GM10266 (cell line): ENCODE measurements at regions not wholly inside any gene's neighbourhood (a gene's known extent, or its start where the extent isn't known, plus 50 kb on each side); places are given as distances from the start of the nearest gene placed in this dataset.

Experiments
- DNase-seq: peaks from one replicate; pipeline ENCODE4 v3.0.0; 2012; ENCODE audit errors: extremely low spot score
- CTCF ChIP-seq: IDR thresholded peaks from 2 replicates; pipeline ENCODE4 v1.5.1; 2012; ENCODE audit warnings: mild to moderate bottlenecking, low read depth; ENCODE audit not compliant: control insufficient read depth, insufficient read depth; ENCODE audit errors: missing control alignments

DNA sequence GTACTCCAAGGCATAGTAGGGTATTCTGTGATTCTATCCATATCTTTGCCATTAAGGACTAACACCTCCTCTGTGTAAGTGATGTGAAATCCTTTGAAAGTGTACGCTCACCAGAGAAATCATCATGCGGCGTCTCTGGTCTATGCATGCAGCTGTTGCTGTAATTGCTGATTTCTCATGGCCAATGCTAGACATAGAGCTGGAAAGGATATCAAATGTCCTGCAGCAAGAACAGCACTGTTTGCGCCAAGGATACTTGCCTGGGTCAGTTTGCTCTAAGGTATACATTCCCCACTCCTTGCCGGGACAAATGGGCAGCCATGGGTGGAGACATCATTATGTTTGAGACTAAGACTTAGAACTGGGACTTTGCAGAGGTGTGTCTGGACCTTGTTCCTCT, 896.4 kb downstream of the BCL11B start:
- no peak for DNase-seq
- no peak for TF ChIP-seq CTCF

DNA sequence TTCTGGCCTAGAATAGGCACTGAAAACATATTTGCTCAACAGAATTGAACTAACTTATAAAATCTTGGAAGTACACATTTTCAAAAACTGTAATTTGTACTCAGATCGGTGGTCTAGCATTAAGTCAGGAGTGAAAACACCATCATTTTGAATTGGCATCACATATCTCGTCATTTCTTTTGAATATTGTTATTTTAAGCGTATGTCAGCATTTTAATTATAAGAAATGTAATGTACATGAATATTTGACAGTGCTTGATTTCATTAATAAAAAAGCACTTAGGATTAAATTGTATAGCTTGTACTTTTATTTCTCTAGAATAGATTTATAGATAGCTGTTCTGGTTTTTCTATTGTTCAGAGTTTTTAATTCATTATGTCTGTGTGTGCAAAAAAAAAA, 892.2 kb downstream of the BCL11B start:
- no peak for DNase-seq
- no peak for TF ChIP-seq CTCF

DNA sequence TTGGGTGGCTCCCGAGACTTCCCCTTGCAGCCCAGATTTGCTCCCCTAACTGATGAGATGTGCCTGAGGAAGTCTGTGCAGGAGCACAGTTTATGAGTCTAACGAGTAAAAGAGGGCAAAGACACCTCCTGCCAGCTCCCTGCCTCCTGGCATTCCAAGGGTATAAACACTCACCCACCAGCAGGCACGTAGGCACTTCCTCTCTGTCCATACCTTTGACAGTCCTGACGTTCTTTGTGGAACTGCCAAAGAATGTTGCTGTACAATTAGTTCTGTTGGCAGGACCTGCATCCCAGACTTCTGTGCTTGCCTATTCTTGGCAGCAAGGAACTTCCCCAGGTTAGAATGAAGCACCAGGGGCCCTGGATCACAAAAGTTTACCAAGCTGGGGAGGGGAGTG, 889.3 kb downstream of the BCL11B start:
- DNase-seq, result no peak
- TF ChIP-seq CTCF, result no peak

DNA sequence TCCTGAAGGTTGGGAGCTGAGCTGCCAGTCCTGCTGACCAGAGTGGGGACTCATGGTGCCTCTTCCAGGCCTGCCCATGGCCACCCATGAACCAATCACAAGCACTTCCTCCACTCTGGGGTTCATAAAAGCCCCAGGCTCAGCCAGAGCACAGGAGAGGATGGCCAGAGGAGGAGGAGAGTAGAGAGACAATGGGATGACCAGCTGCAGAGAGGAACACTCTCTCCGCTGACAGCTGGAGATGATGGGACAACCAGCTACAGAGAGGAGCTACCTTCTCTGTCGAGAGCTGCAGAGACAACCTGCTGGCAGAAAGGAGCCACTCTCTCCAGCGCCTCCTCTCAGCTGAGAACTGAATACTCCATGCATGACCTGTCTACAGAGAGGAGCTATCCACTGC, 886.1 kb downstream of the BCL11B start:
- DNase-seq, result no peak
- TF ChIP-seq CTCF, result no peak

- no peak for DNase-seq
- no peak for TF ChIP-seq CTCF
Measured at GRCh38 chr14:98391061-98391460, 880.9 kb downstream of the BCL11B start.

- DNase-seq, result no peak
- no peak for TF ChIP-seq CTCF
Measured at GRCh38 chr14:98393527-98393926, 878.5 kb downstream of the BCL11B start.

DNA sequence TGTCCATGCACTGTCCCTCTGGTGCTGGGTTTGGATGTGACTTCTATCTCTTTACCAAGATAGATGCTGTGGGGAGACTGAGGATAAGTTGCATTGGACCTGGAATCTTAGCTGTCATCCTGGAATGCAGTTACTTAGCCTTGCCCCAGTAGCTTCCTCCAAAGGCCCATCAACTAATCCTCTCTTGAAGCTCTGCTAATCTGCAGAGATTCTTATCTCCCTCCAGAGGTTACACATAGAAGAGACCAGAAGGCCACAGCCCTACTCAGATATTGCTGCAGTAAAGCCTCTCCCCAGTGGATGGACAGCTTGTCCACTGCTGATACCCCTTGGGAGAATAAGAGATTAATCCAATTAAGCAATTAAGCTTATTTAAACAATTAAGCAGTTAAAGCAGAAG, 867.2 kb downstream of the BCL11B start:
- no peak for DNase-seq
- no peak for TF ChIP-seq CTCF
